ENCODE measurements at regions not wholly inside any gene's neighbourhood (a gene's known extent, or its start where the extent isn't known, plus 50 kb on each side); places are given as distances from the start of the nearest gene placed in this dataset.

DNA sequence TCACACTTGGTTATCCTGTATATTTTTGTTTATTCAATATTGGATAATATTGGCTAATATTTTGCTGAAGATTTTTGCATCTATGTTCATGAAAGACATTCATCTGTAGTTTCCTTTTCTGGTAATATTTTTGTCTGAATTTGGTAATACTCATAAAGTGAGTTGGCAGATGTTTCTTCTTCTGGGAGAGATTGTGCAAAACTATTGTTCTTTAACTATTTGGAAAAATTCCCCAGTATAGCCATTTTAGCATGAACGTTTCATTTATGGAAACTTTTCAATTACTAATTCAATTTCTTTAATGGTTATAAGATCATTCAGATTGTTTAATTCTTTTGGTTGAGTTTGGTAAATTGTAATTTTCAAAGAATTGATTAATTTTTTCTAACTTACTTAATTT is 560.8 kb upstream of the FZD8 start:
- no peak overlapping the region for H3K4me3 ChIP-seq (ENCODE audit: control extremely low read depth in 1 of 5, extremely low read depth in 1 of 5, insufficient read depth in 1 of 5, low read depth in 2 of 5, low read length in 4 of 5)
- no peak overlapping the region for H3K4me2 ChIP-seq (replicated peaks; ENCODE audit: low read depth, low read length, poor library complexity, severe bottlenecking)
- no peak overlapping the region for H3K9ac ChIP-seq (ENCODE audit: low read length)
- H3K79me2 ChIP-seq (ENCODE audit: control insufficient read depth, insufficient read depth, low read length): no peaks in the 10 kb centered on the region
- TF ChIP-seq EZH2 (IDR thresholded peaks at IDR 0.05; ENCODE audit: borderline replicate concordance, insufficient read depth, low read depth, low read length, poor library complexity, severe bottlenecking): no peak
- TF ChIP-seq, protein P1, sequence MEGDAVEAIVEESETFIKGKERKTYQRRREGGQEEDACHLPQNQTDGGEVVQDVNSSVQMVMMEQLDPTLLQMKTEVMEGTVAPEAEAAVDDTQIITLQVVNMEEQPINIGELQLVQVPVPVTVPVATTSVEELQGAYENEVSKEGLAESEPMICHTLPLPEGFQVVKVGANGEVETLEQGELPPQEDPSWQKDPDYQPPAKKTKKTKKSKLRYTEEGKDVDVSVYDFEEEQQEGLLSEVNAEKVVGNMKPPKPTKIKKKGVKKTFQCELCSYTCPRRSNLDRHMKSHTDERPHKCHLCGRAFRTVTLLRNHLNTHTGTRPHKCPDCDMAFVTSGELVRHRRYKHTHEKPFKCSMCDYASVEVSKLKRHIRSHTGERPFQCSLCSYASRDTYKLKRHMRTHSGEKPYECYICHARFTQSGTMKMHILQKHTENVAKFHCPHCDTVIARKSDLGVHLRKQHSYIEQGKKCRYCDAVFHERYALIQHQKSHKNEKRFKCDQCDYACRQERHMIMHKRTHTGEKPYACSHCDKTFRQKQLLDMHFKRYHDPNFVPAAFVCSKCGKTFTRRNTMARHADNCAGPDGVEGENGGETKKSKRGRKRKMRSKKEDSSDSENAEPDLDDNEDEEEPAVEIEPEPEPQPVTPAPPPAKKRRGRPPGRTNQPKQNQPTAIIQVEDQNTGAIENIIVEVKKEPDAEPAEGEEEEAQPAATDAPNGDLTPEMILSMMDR (IDR thresholded peaks at IDR 0.05): no peak
- H3K9me3 Mint-ChIP-seq (ENCODE audit: insufficient read depth): peaks cover 4% of the 10 kb centered on the region
- H4K20me1 ChIP-seq (ENCODE audit: control insufficient read depth, insufficient read depth, low read length, poor library complexity, severe bottlenecking): no peaks in the 10 kb centered on the region
- H3K27me3 Mint-ChIP-seq: no peaks in the 10 kb centered on the region
- ATAC-seq (ENCODE audit: low read depth) (no peak), DNase-seq (no peak)
- no peaks in the 10 kb centered on the region for H3K9me3 ChIP-seq (ENCODE audit: control extremely low read depth in 1 of 3, control insufficient read depth in 2 of 3, insufficient read depth in 1 of 3, low read length in 2 of 3)
- H3K4me3 Mint-ChIP-seq: no peak overlapping the region
- no peaks in the 10 kb centered on the region for H3K4me1 ChIP-seq (ENCODE audit: control insufficient read depth in 2 of 2, insufficient read depth in 2 of 2, low read length in 2 of 2)
- intact Hi-C loops (cut with micrococcal nuclease): no loop called here
- H3K27ac Mint-ChIP-seq: no peak overlapping the region
- H3K27ac ChIP-seq (ENCODE audit: low read length in 2 of 2): no peak overlapping the region
- WGBS (ENCODE audit: insufficient coverage): no CpG with 5 or more reads among the region's 1 CpG
- CTCF ChIA-PET: no interaction called here
- H3K36me3 ChIP-seq (replicated peaks in 1 of 2; ENCODE audit: control extremely low read depth in 1 of 2, control insufficient read depth in 1 of 2, extremely low read depth in 1 of 2, insufficient read depth in 2 of 2, low read length in 1 of 2): no peaks in the 10 kb centered on the region
- no peaks in the 10 kb centered on the region for H3K27me3 ChIP-seq (replicated peaks in 1 of 4; ENCODE audit: control extremely low read depth in 1 of 4, control insufficient read depth in 3 of 4, insufficient read depth in 4 of 4, low read length in 3 of 4)
- POLR2A ChIA-PET: no interaction called here
- H2AFZ ChIP-seq (ENCODE audit: insufficient read depth, low read depth, low read length, poor library complexity, severe bottlenecking): no peak overlapping the region
- no peaks in the 10 kb centered on the region for H3K4me1 Mint-ChIP-seq

DNA sequence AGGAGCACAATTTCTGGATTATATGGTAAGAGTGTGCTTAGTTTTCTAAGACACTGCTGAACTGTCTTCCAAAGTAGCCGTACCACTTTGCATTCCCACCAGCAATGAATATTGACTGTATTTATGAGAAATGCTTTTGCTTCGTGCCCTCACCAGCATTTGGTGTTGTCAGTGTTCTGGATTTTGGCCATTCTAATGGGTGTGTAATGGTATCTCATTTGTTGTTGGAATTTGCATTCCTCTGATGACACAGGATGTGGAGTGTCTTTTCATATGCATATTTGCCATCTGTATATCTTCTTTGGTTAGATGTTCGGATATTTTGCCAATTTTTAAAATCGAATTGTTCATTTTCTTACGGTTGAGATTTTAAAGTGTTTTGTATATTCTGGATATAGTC is 558.5 kb upstream of the FZD8 start:
- Histone ChIP-seq H2AFZ (ENCODE audit: insufficient read depth, low read depth, low read length, poor library complexity, severe bottlenecking) (no peak overlapping the region), H3K9ac (ENCODE audit: low read length) (no peak overlapping the region), H3K4me2 (replicated peaks; ENCODE audit: low read depth, low read length, poor library complexity, severe bottlenecking) (no peak overlapping the region), H4K20me1 (ENCODE audit: control insufficient read depth, insufficient read depth, low read length, poor library complexity, severe bottlenecking) (no peaks in the 10 kb centered on the region), H3K4me3 (ENCODE audit: control extremely low read depth in 1 of 5, extremely low read depth in 1 of 5, insufficient read depth in 1 of 5, low read depth in 2 of 5, low read length in 4 of 5) (no peak overlapping the region), H3K27me3 (replicated peaks in 1 of 4; ENCODE audit: control extremely low read depth in 1 of 4, control insufficient read depth in 3 of 4, insufficient read depth in 4 of 4, low read length in 3 of 4) (no peaks in the 10 kb centered on the region), H3K4me1 (ENCODE audit: control insufficient read depth in 2 of 2, insufficient read depth in 2 of 2, low read length in 2 of 2) (no peaks in the 10 kb centered on the region), H3K36me3 (replicated peaks in 1 of 2; ENCODE audit: control extremely low read depth in 1 of 2, control insufficient read depth in 1 of 2, extremely low read depth in 1 of 2, insufficient read depth in 2 of 2, low read length in 1 of 2) (no peaks in the 10 kb centered on the region), H3K79me2 (ENCODE audit: control insufficient read depth, insufficient read depth, low read length) (no peaks in the 10 kb centered on the region), H3K9me3 (ENCODE audit: control extremely low read depth in 1 of 3, control insufficient read depth in 2 of 3, insufficient read depth in 1 of 3, low read length in 2 of 3) (no peaks in the 10 kb centered on the region), H3K27ac (ENCODE audit: low read length in 2 of 2) (no peak overlapping the region)
- no peaks in the 10 kb centered on the region for H3K4me1 Mint-ChIP-seq
- CTCF ChIA-PET: no interaction called here
- H3K27me3 Mint-ChIP-seq: no peaks in the 10 kb centered on the region
- POLR2A ChIA-PET: no interaction called here
- WGBS (ENCODE audit: insufficient coverage): 86% methylated on average over 2 of the region's 5 CpGs
- H3K27ac Mint-ChIP-seq: no peak overlapping the region
- ATAC-seq (ENCODE audit: low read depth) (no peak), DNase-seq (no peak)
- TF ChIP-seq EZH2 (IDR thresholded peaks at IDR 0.05; ENCODE audit: borderline replicate concordance, insufficient read depth, low read depth, low read length, poor library complexity, severe bottlenecking): no peak
- TF ChIP-seq, protein P1 (IDR thresholded peaks at IDR 0.05): no peak
- H3K9me3 Mint-ChIP-seq (ENCODE audit: insufficient read depth): peaks cover 5% of the 10 kb centered on the region
- H3K4me3 Mint-ChIP-seq: no peak overlapping the region
- intact Hi-C loops (cut with micrococcal nuclease): no loop called here

Data from B cell (primary cell).